HepG2 (cell line): ENCODE measurements at regions not wholly inside any gene's neighbourhood (a gene's known extent, or its start where the extent isn't known, plus 50 kb on each side); places are given as distances from the start of the nearest gene placed in this dataset.

Experiments used
- CBX5 ChIP-seq: sonication (generic); formaldehyde crosslinking; IDR thresholded peaks from 2 replicates; pipeline ENCODE4 v1.4.0; 2020; ENCODE audit warnings: missing genetic modification reagents, borderline replicate concordance
- CTCF ChIP-seq: sonication (generic); formaldehyde crosslinking; IDR thresholded peaks from 2 replicates; pipeline ENCODE4 v1.5.0; 2020; ENCODE audit warnings: mild to moderate bottlenecking, missing genetic modification reagents, moderate library complexity
- FOXM1 ChIP-seq: sonication (generic); formaldehyde crosslinking; IDR thresholded peaks from 2 replicates; pipeline ENCODE4 v1.5.0; 2020; ENCODE audit warnings: missing genetic modification reagents
- FOXP4 ChIP-seq: sonication (generic); formaldehyde crosslinking; IDR thresholded peaks from 2 replicates; pipeline ENCODE4 v1.4.0; 2020; ENCODE audit warnings: missing genetic modification reagents
- KAT8 ChIP-seq: IDR thresholded peaks from 2 replicates; pipeline ENCODE4 v1.6.1; 2016; ENCODE audit warnings: missing genetic modification reagents, missing compliant biosample characterization
- MYNN ChIP-seq: sonication (generic); formaldehyde crosslinking; IDR thresholded peaks from 2 replicates; pipeline ENCODE4 v1.4.0; 2020; ENCODE audit warnings: mild to moderate bottlenecking, low read depth, missing genetic modification reagents
- POLR2AphosphoS5 ChIP-seq: IDR thresholded peaks from 2 replicates; pipeline ENCODE4 v1.6.1; 2012; ENCODE audit warnings: low read depth, low read length
- PRPF4 ChIP-seq: fragments of 200-400 bp; formaldehyde crosslinking; IDR thresholded peaks from 2 replicates; pipeline ENCODE4 v1.6.1; 2016; ENCODE audit warnings: low read length, low read depth; ENCODE audit not compliant: poor library complexity, severe bottlenecking
- ZFP91 ChIP-seq: sonication (generic); formaldehyde crosslinking; IDR thresholded peaks from 2 replicates; pipeline ENCODE4 v1.9.0; 2022; ENCODE audit warnings: missing genetic modification reagents, mild to moderate bottlenecking, borderline replicate concordance
- ZNF557 ChIP-seq: sonication (generic); formaldehyde crosslinking; IDR thresholded peaks from 2 replicates; pipeline ENCODE4 v1.4.0; 2020; ENCODE audit warnings: missing genetic modification reagents

GRCh38 chr18:66819235-66819634, 215.3 kb upstream of the CDH19 start:
- TF ChIP-seq CBX5 (CRISPR knock-in tag) (no peak), FOXP4 (CRISPR knock-in tag) (no peak), FOXM1 (CRISPR knock-in tag) (no peak), KAT8 (CRISPR knock-in tag) (no peak), MYNN (no peak), POLR2AphosphoS5 (no peak), ZNF557 (CRISPR knock-in tag) (no peak), PRPF4 (no peak), CTCF (no peak), ZFP91 (CRISPR knock-in tag) (no peak)
